Stomach (tissue), 8 donors: ENCODE measurements at regions not wholly inside any gene's neighbourhood (a gene's known extent, or its start where the extent isn't known, plus 50 kb on each side); places are given as distances from the start of the nearest gene placed in this dataset.
"Not testable (repeated sequence)": the region's sequence is repeated elsewhere in the genome, so short reads cannot be mapped to it uniquely, and the experiment has no call there.

Experiments
- DNase-seq, 2 donors: peaks; one replicate each; pipeline versions ENCODE4 v3.0.0 to v3.0.0-alpha.2; 2013 to 2019
- H3K27ac ChIP-seq, 5 donors: fragments of 200-600 bp in 4 of 5; sonication (generic) in 4 of 5; one replicate each; pipeline ENCODE4 v1.5.1; 2013 to 2019; ENCODE audit warnings: mild to moderate bottlenecking in 1 of 5, moderate library complexity in 1 of 5
- H3K27me3 ChIP-seq, 3 donors: fragments of 200-600 bp; sonication (generic); one replicate each; pipeline ENCODE4 v1.5.1; 2017 to 2019; ENCODE audit warnings: mixed run types in 1 of 3
- H3K36me3 ChIP-seq, 4 donors: fragments of 200-600 bp; sonication (generic); 1 replicate in 3 of 4; 2 replicates in 1 of 4; pipeline ENCODE4 v1.5.1; 2016 to 2019
- H3K4me1 ChIP-seq, 4 donors: fragments of 200-600 bp; sonication (generic); one replicate each; pipeline ENCODE4 v1.5.1; 2016 to 2019
- H3K4me3 ChIP-seq, 4 donors: fragments of 200-600 bp; sonication (generic) in 3 of 4; one replicate each; pipeline ENCODE4 v1.5.1; 2016 to 2019; ENCODE audit warnings: mild to moderate bottlenecking in 1 of 4
- H3K9me3 ChIP-seq, 4 donors: fragments of 200-600 bp; sonication (generic); one replicate each; pipeline ENCODE4 v1.5.1; 2016 to 2019
- EP300 ChIP-seq: sonication (generic); formaldehyde crosslinking; IDR thresholded peaks from one replicate; pipeline ENCODE4 v1.6.1; 2017; ENCODE audit warnings: antibody characterized with exemption
- POLR2A ChIP-seq, 4 donors: fragments of 450-650 bp; IDR thresholded peaks; one replicate each; pipeline ENCODE4 v1.6.1; 2016; ENCODE audit warnings: antibody characterized with exemption in 4 of 4, control low read depth in 2 of 4, mild to moderate bottlenecking in 1 of 4, moderate library complexity in 1 of 4
- POLR2AphosphoS5 ChIP-seq, 3 donors: sonication (generic); formaldehyde crosslinking; IDR thresholded peaks; one replicate each; pipeline ENCODE4 v1.6.1; 2016; ENCODE audit warnings: antibody characterized with exemption in 3 of 3
- WGBS, 5 donors: extraction: QIAGEN DNeasy Blood & Tissue Kit in 3 of 5; methylation state at CpG; one replicate each; pipeline versions ENCODE4 v1.1.5 to v1.1.7; 2013 to 2018; 5-methylcytosine and 5-hydroxymethylcytosine counted together
- intact Hi-C: fragments of 100-400 bp; cut with DNase I; formaldehyde crosslinking; loops from one replicate; pipeline ENCODE4 v1.15.1; 2023; ENCODE audit warnings: low total_unique reads
- TF ChIP-seq, protein P1 (sequence below), 7 experiments: fragments of 450-650 bp in 4 of 7; fragments of 200-600 bp in 3 of 7; sonication (generic) in 3 of 7; IDR thresholded peaks; one replicate each; pipeline ENCODE4 v1.5.1; 2016 to 2019; ENCODE audit warnings: antibody characterized with exemption in 7 of 7, control low read depth in 2 of 7, mild to moderate bottlenecking in 1 of 7
- donor health status: healthy with polysubstance abuse.
- donor health status: Bipolar disorder and iron deficiency.
- donor health status: healthy.

DNA sequence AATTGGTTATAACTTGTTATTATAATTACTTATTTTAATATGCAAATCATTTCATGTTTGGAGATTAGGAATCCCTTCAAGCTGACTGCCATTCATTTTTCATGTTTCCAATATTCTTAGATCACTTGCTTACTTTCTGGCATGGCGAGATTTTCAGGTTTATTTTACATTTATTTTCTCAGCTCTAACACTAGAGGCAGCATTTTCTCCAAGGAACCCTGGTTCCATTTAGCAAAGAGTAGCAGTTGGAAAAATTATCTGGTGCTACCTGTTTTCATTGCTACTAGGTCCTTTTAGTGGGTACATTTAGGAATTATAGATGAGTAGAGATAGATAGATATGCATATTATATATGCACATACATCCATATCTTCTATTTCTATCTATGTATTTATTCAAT lies 90.9 kb upstream of the TRPC4 start:
- H3K27ac ChIP-seq = no peak overlapping the region
- no peaks in the 10 kb centered on the region for H3K4me1 ChIP-seq
- H3K9me3 ChIP-seq = peaks cover 0 to 4% (median 0%) of the 10 kb centered on the region in 4 donors
- H3K4me3 ChIP-seq = no peak overlapping the region
- WGBS, 5 donors = 79 to 89% (median 82%) methylated on average over 1 of the region's 1 CpG
- intact Hi-C loops = no loop called here
- no peak for DNase-seq
- no peaks in the 10 kb centered on the region for H3K36me3 ChIP-seq
- TF ChIP-seq POLR2A (IDR thresholded peaks at IDR 0.05) (no peak), POLR2AphosphoS5 (IDR thresholded peaks at IDR 0.05) (no peak), EP300 (no peak)
- TF ChIP-seq, protein P1, sequence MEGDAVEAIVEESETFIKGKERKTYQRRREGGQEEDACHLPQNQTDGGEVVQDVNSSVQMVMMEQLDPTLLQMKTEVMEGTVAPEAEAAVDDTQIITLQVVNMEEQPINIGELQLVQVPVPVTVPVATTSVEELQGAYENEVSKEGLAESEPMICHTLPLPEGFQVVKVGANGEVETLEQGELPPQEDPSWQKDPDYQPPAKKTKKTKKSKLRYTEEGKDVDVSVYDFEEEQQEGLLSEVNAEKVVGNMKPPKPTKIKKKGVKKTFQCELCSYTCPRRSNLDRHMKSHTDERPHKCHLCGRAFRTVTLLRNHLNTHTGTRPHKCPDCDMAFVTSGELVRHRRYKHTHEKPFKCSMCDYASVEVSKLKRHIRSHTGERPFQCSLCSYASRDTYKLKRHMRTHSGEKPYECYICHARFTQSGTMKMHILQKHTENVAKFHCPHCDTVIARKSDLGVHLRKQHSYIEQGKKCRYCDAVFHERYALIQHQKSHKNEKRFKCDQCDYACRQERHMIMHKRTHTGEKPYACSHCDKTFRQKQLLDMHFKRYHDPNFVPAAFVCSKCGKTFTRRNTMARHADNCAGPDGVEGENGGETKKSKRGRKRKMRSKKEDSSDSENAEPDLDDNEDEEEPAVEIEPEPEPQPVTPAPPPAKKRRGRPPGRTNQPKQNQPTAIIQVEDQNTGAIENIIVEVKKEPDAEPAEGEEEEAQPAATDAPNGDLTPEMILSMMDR (IDR thresholded peaks at IDR 0.05) = no peak
- no peaks in the 10 kb centered on the region for H3K27me3 ChIP-seq

DNA sequence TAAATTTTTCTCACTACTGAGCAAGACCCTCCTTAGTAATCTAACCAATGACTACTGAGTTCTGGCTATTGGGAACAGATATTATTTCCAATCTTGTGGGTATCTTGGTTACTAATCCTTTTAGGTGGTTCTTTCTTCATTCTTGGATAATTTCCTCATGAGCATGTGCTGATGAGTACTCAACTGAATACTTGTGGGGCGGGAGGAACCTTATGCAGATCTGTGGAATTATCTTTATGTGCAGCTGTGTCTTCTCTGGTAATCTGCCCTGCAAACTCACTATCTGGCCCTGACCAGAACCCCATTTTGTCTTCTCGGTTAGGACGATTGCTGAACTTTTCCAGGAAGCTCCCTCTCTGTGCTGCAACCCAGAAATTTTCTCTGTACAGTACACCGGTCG lies 89.7 kb upstream of the TRPC4 start:
- Histone ChIP-seq H3K27me3 (no peaks in the 10 kb centered on the region), H3K4me1 (no peaks in the 10 kb centered on the region), H3K27ac (no peak overlapping the region), H3K4me3 (no peak overlapping the region), H3K36me3 (no peaks in the 10 kb centered on the region), H3K9me3 (peaks cover 0 to 4% (median 0%) of the 10 kb centered on the region in 4 donors)
- TF ChIP-seq POLR2AphosphoS5 (IDR thresholded peaks at IDR 0.05) (no peak), EP300 (no peak), POLR2A (IDR thresholded peaks at IDR 0.05) (no peak)
- TF ChIP-seq, protein P1 (IDR thresholded peaks at IDR 0.05) = no peak
- intact Hi-C loops = no loop called here
- 84 to 95% (median 89%) methylated on average over 5 of the region's 5 CpGs for WGBS, 5 donors
- no peak for DNase-seq

DNA sequence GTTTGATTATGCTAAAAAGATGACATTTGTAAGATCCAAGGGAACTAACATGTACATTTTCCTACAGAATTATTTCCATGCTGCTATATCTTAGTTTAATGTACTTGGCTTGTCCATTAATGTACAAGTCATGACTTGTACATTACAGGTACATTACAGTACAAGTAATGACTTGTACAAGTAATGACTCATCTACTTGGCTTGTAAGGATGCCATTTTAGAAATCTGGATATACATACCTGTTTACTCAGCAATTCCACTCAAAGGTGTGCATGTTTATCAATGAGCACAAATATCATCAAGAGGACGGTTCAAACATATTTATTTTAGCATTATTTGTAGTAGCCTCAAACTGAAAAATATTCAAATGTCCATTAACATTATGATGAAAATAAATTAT lies 87.0 kb upstream of the TRPC4 start:
- Histone ChIP-seq H3K27ac (no peak overlapping the region), H3K4me1 (no peaks in the 10 kb centered on the region), H3K9me3 (peaks cover 0 to 4% (median 0%) of the 10 kb centered on the region in 4 donors), H3K4me3 (no peak overlapping the region), H3K27me3 (no peaks in the 10 kb centered on the region), H3K36me3 (no peaks in the 10 kb centered on the region)
- TF ChIP-seq EP300 (no peak), POLR2A (IDR thresholded peaks at IDR 0.05) (no peak), POLR2AphosphoS5 (IDR thresholded peaks at IDR 0.05) (no peak)
- TF ChIP-seq, protein P1 (IDR thresholded peaks at IDR 0.05) = no peak
- 38 to 58% (median 45%) methylated on average over 1 of the region's 1 CpG for WGBS, 5 donors
- intact Hi-C loops = no loop called here
- DNase-seq = no peak

DNA sequence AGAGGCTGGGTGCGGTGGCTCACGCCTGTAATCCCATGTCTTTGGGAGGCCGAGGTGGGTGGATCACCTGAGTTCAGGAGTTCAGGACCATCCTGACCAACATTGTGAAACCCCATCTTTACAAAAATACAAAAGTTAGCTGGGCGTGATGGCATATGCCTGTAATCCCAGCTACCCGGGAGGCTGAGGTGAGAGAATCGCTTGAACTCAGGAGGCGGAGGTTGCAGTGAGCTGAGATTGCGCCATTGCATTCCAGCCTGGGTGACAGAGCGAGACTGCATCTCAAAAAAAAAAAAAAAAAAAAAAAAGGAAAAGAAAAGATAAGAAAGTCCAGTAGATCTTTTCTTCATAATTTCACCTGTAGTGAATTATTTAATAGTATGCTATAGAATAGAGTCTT lies 85.0 kb upstream of the TRPC4 start:
- intact Hi-C loops, H3K36me3 ChIP-seq, H3K4me1 ChIP-seq, DNase-seq, H3K27ac ChIP-seq, H3K9me3 ChIP-seq, H3K27me3 ChIP-seq, H3K4me3 ChIP-seq: not testable (repeated sequence)
- WGBS, 5 donors = 83 to 95% (median 92%) methylated on average over 9 of the region's 9 CpGs

DNA sequence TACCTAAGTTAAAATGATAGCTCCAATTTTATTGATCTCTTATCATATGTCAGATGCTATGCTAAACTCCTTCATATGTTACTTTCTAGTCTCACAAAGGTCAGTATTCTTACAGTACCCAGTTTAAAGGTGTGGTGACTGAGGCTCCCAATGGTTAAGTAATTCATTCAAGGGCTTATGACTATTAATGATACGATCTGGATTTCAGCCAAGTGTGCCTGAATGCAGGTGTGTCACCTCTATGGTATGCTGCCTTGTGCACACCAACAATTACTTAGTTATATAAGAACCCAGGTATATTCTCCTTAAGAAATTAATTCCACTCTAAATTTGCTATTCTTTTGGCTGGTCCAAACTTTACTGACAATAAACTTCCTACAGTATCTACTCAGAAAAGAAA lies 84.6 kb upstream of the TRPC4 start:
- H3K4me1 ChIP-seq = no peaks in the 10 kb centered on the region
- intact Hi-C loops = no loop called here
- 50 to 81% (median 68%) methylated on average over 1 of the region's 1 CpG for WGBS, 5 donors

More for the DNA sequence above, 84.6 kb upstream of the TRPC4 start:
- DNase-seq = no peak
- H3K27me3 ChIP-seq = no peaks in the 10 kb centered on the region
- no peaks in the 10 kb centered on the region for H3K9me3 ChIP-seq
- no peak overlapping the region for H3K27ac ChIP-seq
- TF ChIP-seq, protein P1 (IDR thresholded peaks at IDR 0.05) = no peak
- TF ChIP-seq POLR2AphosphoS5 (IDR thresholded peaks at IDR 0.05) (no peak), EP300 (no peak), POLR2A (IDR thresholded peaks at IDR 0.05) (no peak)
- H3K36me3 ChIP-seq = no peaks in the 10 kb centered on the region
- no peak overlapping the region for H3K4me3 ChIP-seq
